Neural cell (in vitro differentiated cells): ENCODE measurements at regions not wholly inside any gene's neighbourhood (a gene's known extent, or its start where the extent isn't known, plus 50 kb on each side); places are given as distances from the start of the nearest gene placed in this dataset.

Experiments
- H2AFZ ChIP-seq: fragments of 200-600, 300-800 bp; sonication (generic), shearing (Covaris generic); 2 replicates; pipeline ENCODE4 v1.6.0; 2014; ENCODE audit warnings: low read depth, mild to moderate bottlenecking, antibody characterized with exemption, low read length, moderate library complexity
- H3F3A ChIP-seq: fragments of 200-600 bp; shearing (Covaris generic); 2 replicates; pipeline ENCODE4 v1.6.1; 2016; ENCODE audit warnings: mild to moderate bottlenecking, moderate library complexity, mixed read lengths, antibody characterized with exemption, low read length; ENCODE audit not compliant: insufficient read depth, poor library complexity, severe bottlenecking
- H3K27ac ChIP-seq: fragments of 200-600, 300-800 bp; sonication (generic), shearing (Covaris generic); 2 replicates; pipeline ENCODE4 v1.5.1; 2014; ENCODE audit warnings: mild to moderate bottlenecking, low read length, moderate library complexity
- H3K27me3 ChIP-seq: fragments of 300-800, 200-600 bp; sonication (generic), shearing (Covaris generic); 2 replicates; pipeline ENCODE4 v1.6.0; 2014; ENCODE audit warnings: mild to moderate bottlenecking, low read depth, low read length, moderate library complexity; ENCODE audit not compliant: insufficient read depth
- H3K36me3 ChIP-seq: fragments of 300-800, 200-600 bp; sonication (generic), shearing (Covaris generic); 2 replicates; pipeline ENCODE4 v1.5.1; 2014; ENCODE audit warnings: mild to moderate bottlenecking, antibody characterized with exemption, low read length, moderate library complexity; ENCODE audit not compliant: insufficient read depth
- H3K4me2 ChIP-seq: fragments of 300-800, 200-600 bp; sonication (generic), shearing (Covaris generic); 2 replicates; pipeline ENCODE4 v1.6.0; 2014; ENCODE audit warnings: mild to moderate bottlenecking, low read length
- H3K4me3 ChIP-seq: fragments of 300-800, 200-600 bp; sonication (generic), shearing (Covaris generic); 2 replicates; pipeline ENCODE4 v1.5.1; 2014; ENCODE audit warnings: mild to moderate bottlenecking, low read length, moderate library complexity
- H3K79me2 ChIP-seq: fragments of 200-600 bp; shearing (Covaris generic); replicated peaks from 2 replicates; pipeline ENCODE4 v1.6.0; 2014; ENCODE audit warnings: mild to moderate bottlenecking, low read length, moderate library complexity; ENCODE audit not compliant: insufficient read depth
- H3K9ac ChIP-seq: fragments of 300-800, 200-600 bp; sonication (generic), shearing (Covaris generic); 2 replicates; pipeline ENCODE4 v1.6.1; 2016; ENCODE audit warnings: mild to moderate bottlenecking, low read length, mixed read lengths
- H3K9me2 ChIP-seq: fragments of 200-600 bp; shearing (Covaris generic); 2 replicates; pipeline ENCODE4 v1.6.1; 2016; ENCODE audit warnings: mild to moderate bottlenecking, low read length, mixed read lengths; ENCODE audit not compliant: insufficient read depth
- H3K9me3 ChIP-seq: fragments of 200-600, 300-800 bp; sonication (generic), shearing (Covaris generic); 2 replicates; pipeline ENCODE4 v1.6.1; 2016; ENCODE audit warnings: mild to moderate bottlenecking, mixed run types, low read length, moderate library complexity, mixed read lengths
- H4K20me1 ChIP-seq: fragments of 200-600 bp; shearing (Covaris generic); 2 replicates; pipeline ENCODE4 v1.6.1; 2016; ENCODE audit warnings: mild to moderate bottlenecking, mixed run types; ENCODE audit not compliant: insufficient read depth
- EP300 ChIP-seq: fragments of 450-650 bp; conservative IDR thresholded peaks from 2 replicates; pipeline ENCODE4 v1.6.1; 2014; ENCODE audit warnings: antibody characterized with exemption, mild to moderate bottlenecking, moderate library complexity; ENCODE audit not compliant: poor library complexity, severe bottlenecking
- EZH2 ChIP-seq: fragments of 200-600, 300-800 bp; shearing (Covaris generic), sonication (generic); IDR thresholded peaks from 2 replicates; pipeline ENCODE4 v1.6.1; 2014; ENCODE audit warnings: antibody characterized with exemption, low read length, borderline replicate concordance, mild to moderate bottlenecking; ENCODE audit not compliant: insufficient read depth, poor library complexity, severe bottlenecking
- MXI1 ChIP-seq: fragments of 450-650 bp; conservative IDR thresholded peaks from 2 replicates; pipeline ENCODE4 v1.6.1; 2014; ENCODE audit warnings: antibody characterized with exemption, mild to moderate bottlenecking; ENCODE audit not compliant: poor library complexity, severe bottlenecking
- POLR2AphosphoS5 ChIP-seq: IDR thresholded peaks from 2 replicates; pipeline ENCODE4 v1.6.1; 2012
- RAD21 ChIP-seq: fragments of 450-650 bp; conservative IDR thresholded peaks from 2 replicates; pipeline ENCODE4 v1.6.1; 2014; ENCODE audit warnings: antibody characterized with exemption, mild to moderate bottlenecking, moderate library complexity
- SMC3 ChIP-seq: fragments of 450-650 bp; conservative IDR thresholded peaks from 2 replicates; pipeline ENCODE4 v1.6.1; 2014; ENCODE audit warnings: antibody characterized with exemption, mild to moderate bottlenecking, moderate library complexity; ENCODE audit not compliant: poor library complexity
- TAF1 ChIP-seq: IDR thresholded peaks from 2 replicates; pipeline ENCODE4 v1.6.1; 2012; ENCODE audit warnings: low read depth
- TF ChIP-seq, protein P1 (sequence below): IDR thresholded peaks from 2 replicates; pipeline ENCODE4 v1.6.1; 2012; ENCODE audit warnings: borderline replicate concordance
- TF ChIP-seq, protein P2 (sequence below): fragments of 450-650 bp; IDR thresholded peaks from 2 replicates; pipeline ENCODE4 v1.5.1; 2014; ENCODE audit warnings: antibody characterized with exemption, mild to moderate bottlenecking, moderate library complexity; ENCODE audit not compliant: poor library complexity, severe bottlenecking

DNA sequence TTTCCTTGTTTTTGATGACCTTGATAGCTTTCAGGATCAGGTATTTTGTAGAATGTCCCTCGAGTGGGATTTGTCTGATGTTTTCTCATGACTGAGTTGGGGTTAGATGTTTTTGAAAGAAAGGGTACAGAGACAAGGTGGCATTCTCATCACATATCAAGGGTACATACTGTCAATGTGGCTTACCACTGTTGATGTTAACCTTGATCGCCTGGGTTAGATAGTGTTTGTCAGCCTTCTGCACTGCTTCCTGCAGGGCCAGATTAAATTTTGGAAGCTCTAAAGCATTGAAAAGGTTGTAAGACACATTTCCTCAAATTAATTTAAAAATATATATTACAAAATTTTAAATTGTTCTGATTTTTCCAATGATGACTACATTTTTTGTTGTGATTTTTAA lies 287.4 kb upstream of the ACTBL2 start:
- no peaks in the 10 kb centered on the region for H3K27me3 ChIP-seq
- no peak overlapping the region for H3K4me3 ChIP-seq
- no peak overlapping the region for H2AFZ ChIP-seq
- no peaks in the 10 kb centered on the region for H3K9me3 ChIP-seq
- no peak overlapping the region for H3K27ac ChIP-seq
- no peak overlapping the region for H3K9ac ChIP-seq
- no peaks in the 10 kb centered on the region for H3K9me2 ChIP-seq
- H3K79me2 ChIP-seq, result no peaks in the 10 kb centered on the region
- H3F3A ChIP-seq, result no peaks in the 10 kb centered on the region
- TF ChIP-seq SMC3 (no peak), RAD21 (no peak), POLR2AphosphoS5 (no peak), MXI1 (no peak), EP300 (no peak)
- TF ChIP-seq, protein P1, sequence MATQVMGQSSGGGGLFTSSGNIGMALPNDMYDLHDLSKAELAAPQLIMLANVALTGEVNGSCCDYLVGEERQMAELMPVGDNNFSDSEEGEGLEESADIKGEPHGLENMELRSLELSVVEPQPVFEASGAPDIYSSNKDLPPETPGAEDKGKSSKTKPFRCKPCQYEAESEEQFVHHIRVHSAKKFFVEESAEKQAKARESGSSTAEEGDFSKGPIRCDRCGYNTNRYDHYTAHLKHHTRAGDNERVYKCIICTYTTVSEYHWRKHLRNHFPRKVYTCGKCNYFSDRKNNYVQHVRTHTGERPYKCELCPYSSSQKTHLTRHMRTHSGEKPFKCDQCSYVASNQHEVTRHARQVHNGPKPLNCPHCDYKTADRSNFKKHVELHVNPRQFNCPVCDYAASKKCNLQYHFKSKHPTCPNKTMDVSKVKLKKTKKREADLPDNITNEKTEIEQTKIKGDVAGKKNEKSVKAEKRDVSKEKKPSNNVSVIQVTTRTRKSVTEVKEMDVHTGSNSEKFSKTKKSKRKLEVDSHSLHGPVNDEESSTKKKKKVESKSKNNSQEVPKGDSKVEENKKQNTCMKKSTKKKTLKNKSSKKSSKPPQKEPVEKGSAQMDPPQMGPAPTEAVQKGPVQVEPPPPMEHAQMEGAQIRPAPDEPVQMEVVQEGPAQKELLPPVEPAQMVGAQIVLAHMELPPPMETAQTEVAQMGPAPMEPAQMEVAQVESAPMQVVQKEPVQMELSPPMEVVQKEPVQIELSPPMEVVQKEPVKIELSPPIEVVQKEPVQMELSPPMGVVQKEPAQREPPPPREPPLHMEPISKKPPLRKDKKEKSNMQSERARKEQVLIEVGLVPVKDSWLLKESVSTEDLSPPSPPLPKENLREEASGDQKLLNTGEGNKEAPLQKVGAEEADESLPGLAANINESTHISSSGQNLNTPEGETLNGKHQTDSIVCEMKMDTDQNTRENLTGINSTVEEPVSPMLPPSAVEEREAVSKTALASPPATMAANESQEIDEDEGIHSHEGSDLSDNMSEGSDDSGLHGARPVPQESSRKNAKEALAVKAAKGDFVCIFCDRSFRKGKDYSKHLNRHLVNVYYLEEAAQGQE, result no peak
- TF ChIP-seq, protein P2, sequence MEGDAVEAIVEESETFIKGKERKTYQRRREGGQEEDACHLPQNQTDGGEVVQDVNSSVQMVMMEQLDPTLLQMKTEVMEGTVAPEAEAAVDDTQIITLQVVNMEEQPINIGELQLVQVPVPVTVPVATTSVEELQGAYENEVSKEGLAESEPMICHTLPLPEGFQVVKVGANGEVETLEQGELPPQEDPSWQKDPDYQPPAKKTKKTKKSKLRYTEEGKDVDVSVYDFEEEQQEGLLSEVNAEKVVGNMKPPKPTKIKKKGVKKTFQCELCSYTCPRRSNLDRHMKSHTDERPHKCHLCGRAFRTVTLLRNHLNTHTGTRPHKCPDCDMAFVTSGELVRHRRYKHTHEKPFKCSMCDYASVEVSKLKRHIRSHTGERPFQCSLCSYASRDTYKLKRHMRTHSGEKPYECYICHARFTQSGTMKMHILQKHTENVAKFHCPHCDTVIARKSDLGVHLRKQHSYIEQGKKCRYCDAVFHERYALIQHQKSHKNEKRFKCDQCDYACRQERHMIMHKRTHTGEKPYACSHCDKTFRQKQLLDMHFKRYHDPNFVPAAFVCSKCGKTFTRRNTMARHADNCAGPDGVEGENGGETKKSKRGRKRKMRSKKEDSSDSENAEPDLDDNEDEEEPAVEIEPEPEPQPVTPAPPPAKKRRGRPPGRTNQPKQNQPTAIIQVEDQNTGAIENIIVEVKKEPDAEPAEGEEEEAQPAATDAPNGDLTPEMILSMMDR, result no peak
- H3K4me2 ChIP-seq, result no peak overlapping the region
- H4K20me1 ChIP-seq, result no peaks in the 10 kb centered on the region
- no peaks in the 10 kb centered on the region for H3K36me3 ChIP-seq

DNA sequence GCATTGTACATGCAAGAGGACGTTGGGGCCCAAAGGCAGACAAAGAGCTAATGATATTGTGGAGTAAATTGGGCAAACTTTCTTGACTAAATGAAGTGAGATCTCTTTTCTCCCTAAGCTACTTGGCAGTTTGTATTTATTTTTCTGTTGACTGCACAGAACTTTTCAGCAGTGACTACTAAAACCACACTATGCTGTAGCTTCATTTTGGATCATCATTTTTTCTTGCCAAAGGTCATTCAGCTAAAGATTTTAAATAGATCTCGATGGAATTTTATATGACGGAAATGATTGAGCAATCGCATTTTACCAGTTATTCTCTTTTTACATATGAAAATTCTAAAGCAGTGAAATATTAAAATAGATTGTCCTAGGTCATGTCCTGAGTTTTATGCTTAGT lies 286.1 kb upstream of the ACTBL2 start:
- Histone ChIP-seq H3K27ac (no peak overlapping the region), H3K4me3 (no peak overlapping the region), H3K9me2 (no peaks in the 10 kb centered on the region), H3K4me2 (no peak overlapping the region), H3K79me2 (no peaks in the 10 kb centered on the region), H4K20me1 (no peaks in the 10 kb centered on the region), H3K36me3 (no peaks in the 10 kb centered on the region), H3K9ac (no peak overlapping the region), H3F3A (no peaks in the 10 kb centered on the region), H3K27me3 (no peaks in the 10 kb centered on the region), H3K9me3 (no peaks in the 10 kb centered on the region), H2AFZ (no peak overlapping the region)
- no peak for TF ChIP-seq POLR2AphosphoS5
- TF ChIP-seq TAF1, result no peak
- no peak for TF ChIP-seq EP300
- TF ChIP-seq, protein P1, result no peak
- TF ChIP-seq, protein P2, result no peak
- no peak for TF ChIP-seq EZH2
